ENCODE measurements at regions not wholly inside any gene's neighbourhood (a gene's known extent, or its start where the extent isn't known, plus 50 kb on each side); places are given as distances from the start of the nearest gene placed in this dataset.

- H3K36me3 Mint-ChIP-seq: no peaks in the 10 kb centered on the region
Measured at GRCh38 chr4:141352331-141352730, 131.6 kb downstream of the ZNF330 start.

More at GRCh38 chr4:141352331-141352730, 131.6 kb downstream of the ZNF330 start:
- no peak for DNase-seq (ENCODE audit: low spot score)
- peaks cover 8% of the 10 kb centered on the region; the same call in 1 of the 2 replicates for H3K9me3 Mint-ChIP-seq
- H3K27ac Mint-ChIP-seq: no peak overlapping the region
- no peak for TF ChIP-seq HMGXB4 (CRISPR knock-in tag; IDR thresholded peaks at IDR 0.05)
- TF ChIP-seq NR1H2 (CRISPR knock-in tag; IDR thresholded peaks at IDR 0.05): no peak
- TF ChIP-seq, protein P1, sequence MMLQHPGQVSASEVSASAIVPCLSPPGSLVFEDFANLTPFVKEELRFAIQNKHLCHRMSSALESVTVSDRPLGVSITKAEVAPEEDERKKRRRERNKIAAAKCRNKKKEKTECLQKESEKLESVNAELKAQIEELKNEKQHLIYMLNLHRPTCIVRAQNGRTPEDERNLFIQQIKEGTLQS (CRISPR knock-in tag; conservative IDR thresholded peaks at IDR 0.05): no peak
- TF ChIP-seq, protein P2, sequence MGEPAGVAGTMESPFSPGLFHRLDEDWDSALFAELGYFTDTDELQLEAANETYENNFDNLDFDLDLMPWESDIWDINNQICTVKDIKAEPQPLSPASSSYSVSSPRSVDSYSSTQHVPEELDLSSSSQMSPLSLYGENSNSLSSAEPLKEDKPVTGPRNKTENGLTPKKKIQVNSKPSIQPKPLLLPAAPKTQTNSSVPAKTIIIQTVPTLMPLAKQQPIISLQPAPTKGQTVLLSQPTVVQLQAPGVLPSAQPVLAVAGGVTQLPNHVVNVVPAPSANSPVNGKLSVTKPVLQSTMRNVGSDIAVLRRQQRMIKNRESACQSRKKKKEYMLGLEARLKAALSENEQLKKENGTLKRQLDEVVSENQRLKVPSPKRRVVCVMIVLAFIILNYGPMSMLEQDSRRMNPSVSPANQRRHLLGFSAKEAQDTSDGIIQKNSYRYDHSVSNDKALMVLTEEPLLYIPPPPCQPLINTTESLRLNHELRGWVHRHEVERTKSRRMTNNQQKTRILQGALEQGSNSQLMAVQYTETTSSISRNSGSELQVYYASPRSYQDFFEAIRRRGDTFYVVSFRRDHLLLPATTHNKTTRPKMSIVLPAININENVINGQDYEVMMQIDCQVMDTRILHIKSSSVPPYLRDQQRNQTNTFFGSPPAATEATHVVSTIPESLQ (CRISPR knock-in tag; IDR thresholded peaks at IDR 0.05): no peak
- no peak for TF ChIP-seq CBFB (CRISPR knock-in tag; IDR thresholded peaks at IDR 0.05; ENCODE audit: low read depth)
- no peak for TF ChIP-seq IRF2 (CRISPR knock-in tag; IDR thresholded peaks at IDR 0.05; ENCODE audit: borderline replicate concordance, low read depth)
- TF ChIP-seq SOX15 (CRISPR knock-in tag; IDR thresholded peaks at IDR 0.05): no peak
- TF ChIP-seq, protein P3, sequence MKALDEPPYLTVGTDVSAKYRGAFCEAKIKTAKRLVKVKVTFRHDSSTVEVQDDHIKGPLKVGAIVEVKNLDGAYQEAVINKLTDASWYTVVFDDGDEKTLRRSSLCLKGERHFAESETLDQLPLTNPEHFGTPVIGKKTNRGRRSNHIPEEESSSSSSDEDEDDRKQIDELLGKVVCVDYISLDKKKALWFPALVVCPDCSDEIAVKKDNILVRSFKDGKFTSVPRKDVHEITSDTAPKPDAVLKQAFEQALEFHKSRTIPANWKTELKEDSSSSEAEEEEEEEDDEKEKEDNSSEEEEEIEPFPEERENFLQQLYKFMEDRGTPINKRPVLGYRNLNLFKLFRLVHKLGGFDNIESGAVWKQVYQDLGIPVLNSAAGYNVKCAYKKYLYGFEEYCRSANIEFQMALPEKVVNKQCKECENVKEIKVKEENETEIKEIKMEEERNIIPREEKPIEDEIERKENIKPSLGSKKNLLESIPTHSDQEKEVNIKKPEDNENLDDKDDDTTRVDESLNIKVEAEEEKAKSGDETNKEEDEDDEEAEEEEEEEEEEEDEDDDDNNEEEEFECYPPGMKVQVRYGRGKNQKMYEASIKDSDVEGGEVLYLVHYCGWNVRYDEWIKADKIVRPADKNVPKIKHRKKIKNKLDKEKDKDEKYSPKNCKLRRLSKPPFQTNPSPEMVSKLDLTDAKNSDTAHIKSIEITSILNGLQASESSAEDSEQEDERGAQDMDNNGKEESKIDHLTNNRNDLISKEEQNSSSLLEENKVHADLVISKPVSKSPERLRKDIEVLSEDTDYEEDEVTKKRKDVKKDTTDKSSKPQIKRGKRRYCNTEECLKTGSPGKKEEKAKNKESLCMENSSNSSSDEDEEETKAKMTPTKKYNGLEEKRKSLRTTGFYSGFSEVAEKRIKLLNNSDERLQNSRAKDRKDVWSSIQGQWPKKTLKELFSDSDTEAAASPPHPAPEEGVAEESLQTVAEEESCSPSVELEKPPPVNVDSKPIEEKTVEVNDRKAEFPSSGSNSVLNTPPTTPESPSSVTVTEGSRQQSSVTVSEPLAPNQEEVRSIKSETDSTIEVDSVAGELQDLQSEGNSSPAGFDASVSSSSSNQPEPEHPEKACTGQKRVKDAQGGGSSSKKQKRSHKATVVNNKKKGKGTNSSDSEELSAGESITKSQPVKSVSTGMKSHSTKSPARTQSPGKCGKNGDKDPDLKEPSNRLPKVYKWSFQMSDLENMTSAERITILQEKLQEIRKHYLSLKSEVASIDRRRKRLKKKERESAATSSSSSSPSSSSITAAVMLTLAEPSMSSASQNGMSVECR (CRISPR knock-in tag; IDR thresholded peaks at IDR 0.05; ENCODE audit: borderline replicate concordance): no peak
- TF ChIP-seq, protein P4, sequence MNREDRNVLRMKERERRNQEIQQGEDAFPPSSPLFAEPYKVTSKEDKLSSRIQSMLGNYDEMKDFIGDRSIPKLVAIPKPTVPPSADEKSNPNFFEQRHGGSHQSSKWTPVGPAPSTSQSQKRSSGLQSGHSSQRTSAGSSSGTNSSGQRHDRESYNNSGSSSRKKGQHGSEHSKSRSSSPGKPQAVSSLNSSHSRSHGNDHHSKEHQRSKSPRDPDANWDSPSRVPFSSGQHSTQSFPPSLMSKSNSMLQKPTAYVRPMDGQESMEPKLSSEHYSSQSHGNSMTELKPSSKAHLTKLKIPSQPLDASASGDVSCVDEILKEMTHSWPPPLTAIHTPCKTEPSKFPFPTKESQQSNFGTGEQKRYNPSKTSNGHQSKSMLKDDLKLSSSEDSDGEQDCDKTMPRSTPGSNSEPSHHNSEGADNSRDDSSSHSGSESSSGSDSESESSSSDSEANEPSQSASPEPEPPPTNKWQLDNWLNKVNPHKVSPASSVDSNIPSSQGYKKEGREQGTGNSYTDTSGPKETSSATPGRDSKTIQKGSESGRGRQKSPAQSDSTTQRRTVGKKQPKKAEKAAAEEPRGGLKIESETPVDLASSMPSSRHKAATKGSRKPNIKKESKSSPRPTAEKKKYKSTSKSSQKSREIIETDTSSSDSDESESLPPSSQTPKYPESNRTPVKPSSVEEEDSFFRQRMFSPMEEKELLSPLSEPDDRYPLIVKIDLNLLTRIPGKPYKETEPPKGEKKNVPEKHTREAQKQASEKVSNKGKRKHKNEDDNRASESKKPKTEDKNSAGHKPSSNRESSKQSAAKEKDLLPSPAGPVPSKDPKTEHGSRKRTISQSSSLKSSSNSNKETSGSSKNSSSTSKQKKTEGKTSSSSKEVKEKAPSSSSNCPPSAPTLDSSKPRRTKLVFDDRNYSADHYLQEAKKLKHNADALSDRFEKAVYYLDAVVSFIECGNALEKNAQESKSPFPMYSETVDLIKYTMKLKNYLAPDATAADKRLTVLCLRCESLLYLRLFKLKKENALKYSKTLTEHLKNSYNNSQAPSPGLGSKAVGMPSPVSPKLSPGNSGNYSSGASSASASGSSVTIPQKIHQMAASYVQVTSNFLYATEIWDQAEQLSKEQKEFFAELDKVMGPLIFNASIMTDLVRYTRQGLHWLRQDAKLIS (CRISPR knock-in tag; IDR thresholded peaks at IDR 0.05; ENCODE audit: borderline replicate concordance): no peak
- TF ChIP-seq AR (CRISPR knock-in tag; IDR thresholded peaks at IDR 0.05): no peak
- no peak for TF ChIP-seq USF1 (CRISPR knock-in tag; IDR thresholded peaks at IDR 0.05)
- no peak for ATAC-seq
- POLR2A ChIA-PET: no interaction called here
- CTCF ChIA-PET: no interaction called here
- H3K4me1 Mint-ChIP-seq: peaks cover 12% of the 10 kb centered on the region
- H3K4me3 Mint-ChIP-seq: no peak overlapping the region
- H3K27me3 Mint-ChIP-seq (ENCODE audit: low read depth): no peaks in the 10 kb centered on the region; the same call in 1 of the 2 replicates

Data from WTC11 (cell line).